Panc1 (cell line): ENCODE measurements at regions not wholly inside any gene's neighbourhood (a gene's known extent, or its start where the extent isn't known, plus 50 kb on each side); places are given as distances from the start of the nearest gene placed in this dataset.

Experiments
- CTCF ChIP-seq: fragments of 450-650 bp; IDR thresholded peaks from 2 replicates; pipeline ENCODE4 v1.5.1; 2017; ENCODE audit warnings: mild to moderate bottlenecking
- POLR2AphosphoS5 ChIP-seq: IDR thresholded peaks from 2 replicates; pipeline ENCODE4 v1.6.1; 2012; ENCODE audit warnings: mild to moderate bottlenecking, low read depth, low read length, moderate library complexity
- SIN3A ChIP-seq: IDR thresholded peaks from 2 replicates; pipeline ENCODE4 v1.6.1; 2012; ENCODE audit warnings: low read depth, mild to moderate bottlenecking, low read length, moderate library complexity, borderline replicate concordance; ENCODE audit not compliant: insufficient read depth
- TCF7L2 ChIP-seq: IDR thresholded peaks from 2 replicates; pipeline ENCODE4 v1.6.1; 2011; ENCODE audit warnings: mild to moderate bottlenecking, low read depth, low read length, inconsistent platforms

GRCh38 chr5:124581738-124582560 is 164.5 kb downstream of the ZNF608 start:
- TF ChIP-seq SIN3A (no peak), POLR2AphosphoS5 (no peak), CTCF (no peak), TCF7L2 (no peak)
